ENCODE measurements at regions not wholly inside any gene's neighbourhood (a gene's known extent, or its start where the extent isn't known, plus 50 kb on each side); places are given as distances from the start of the nearest gene placed in this dataset.

GRCh38 chr4:66585767-66586166 is 915.5 kb upstream of the EPHA5 start:
- no peaks in the 10 kb centered on the region for H3K27me3 ChIP-seq (ENCODE audit: insufficient read depth)
- H3K79me2 ChIP-seq (ENCODE audit: insufficient read depth): no peaks in the 10 kb centered on the region
- no peak overlapping the region for H3K9ac ChIP-seq
- no peaks in the 10 kb centered on the region for H3F3A ChIP-seq (replicated peaks; ENCODE audit: insufficient read depth)
- ChIA-PET CTCF (no interaction called here), POLR2A (no interaction called here)
- DNase-seq: no peak
- no peaks in the 10 kb centered on the region for H3K36me3 ChIP-seq (replicated peaks in 1 of 2; ENCODE audit: control insufficient read depth in 1 of 2, insufficient read depth in 2 of 2, low read length in 1 of 2)
- no peaks in the 10 kb centered on the region for H4K20me1 ChIP-seq (ENCODE audit: insufficient read depth)
- whole genome bisulfite sequencing (ENCODE audit: low lambda C conversion rate): 13% methylated on average over 1 of the region's 1 CpG
- no peak overlapping the region for H3K4me3 ChIP-seq (ENCODE audit: low read depth in 2 of 2, low read length in 1 of 2)
- H3K9me3 ChIP-seq: no peaks in the 10 kb centered on the region
- no peaks in the 10 kb centered on the region for H3K4me1 ChIP-seq (ENCODE audit: control insufficient read depth in 1 of 2, insufficient read depth in 2 of 2, low read depth in 1 of 2, low read length in 1 of 2)
- no peak overlapping the region for H3K27ac ChIP-seq (ENCODE audit: low read depth in 2 of 2, low read length in 1 of 2)
- TF ChIP-seq SIN3A (IDR thresholded peaks at IDR 0.05; ENCODE audit: borderline replicate concordance, low read depth, low read length) (no peak), IRF3 (IDR thresholded peaks at IDR 0.05; ENCODE audit: low read depth, low read length) (no peak), TAF1 (IDR thresholded peaks at IDR 0.05; ENCODE audit: borderline replicate concordance, low read depth, low read length) (no peak), GABPA (IDR thresholded peaks at IDR 0.05; ENCODE audit: low read depth) (no peak), MEF2A (IDR thresholded peaks at IDR 0.05; ENCODE audit: borderline replicate concordance, low read depth) (no peak), RAD21 (IDR thresholded peaks at IDR 0.05; ENCODE audit: low read length) (no peak), CHD2 (IDR thresholded peaks at IDR 0.05; ENCODE audit: low read length, partially characterized antibody) (no peak), RFX5 (IDR thresholded peaks at IDR 0.05; ENCODE audit: low read length) (no peak), GATA2 (CRISPR knock-in tag; IDR thresholded peaks at IDR 0.05) (no peak)
- no peak overlapping the region for H3K4me2 ChIP-seq
- H3K9me2 ChIP-seq: no peaks in the 10 kb centered on the region
- H2AFZ ChIP-seq (ENCODE audit: low read depth): no peak overlapping the region

- Histone ChIP-seq H3K4me2 (no peak overlapping the region), H3K27ac (ENCODE audit: low read depth in 2 of 2, low read length in 1 of 2) (no peak overlapping the region), H4K20me1 (ENCODE audit: insufficient read depth) (no peaks in the 10 kb centered on the region), H3K36me3 (replicated peaks in 1 of 2; ENCODE audit: control insufficient read depth in 1 of 2, insufficient read depth in 2 of 2, low read length in 1 of 2) (no peaks in the 10 kb centered on the region), H3K9ac (no peak overlapping the region), H3K4me1 (ENCODE audit: control insufficient read depth in 1 of 2, insufficient read depth in 2 of 2, low read depth in 1 of 2, low read length in 1 of 2) (peaks cover 3 to 7% of the 10 kb centered on the region in 2 experiments; a peak in 2 of 4 replicates), H2AFZ (ENCODE audit: low read depth) (no peak overlapping the region), H3K4me3 (ENCODE audit: low read depth in 2 of 2, low read length in 1 of 2) (no peak overlapping the region), H3K27me3 (ENCODE audit: insufficient read depth) (no peaks in the 10 kb centered on the region), H3K79me2 (ENCODE audit: insufficient read depth) (no peaks in the 10 kb centered on the region), H3K9me3 (no peaks in the 10 kb centered on the region), H3K9me2 (no peaks in the 10 kb centered on the region), H3F3A (replicated peaks; ENCODE audit: insufficient read depth) (peaks cover 8% of the 10 kb centered on the region)
- WGBS (ENCODE audit: low lambda C conversion rate): 2% methylated on average over 2 of the region's 2 CpGs
- DNase-seq: no peak
- POLR2A ChIA-PET: no interaction called here
- CTCF ChIA-PET: no interaction called here
- no peak for TF ChIP-seq MAX (IDR thresholded peaks at IDR 0.05; ENCODE audit: low read depth)
- no peak for TF ChIP-seq FOXM1 (IDR thresholded peaks at IDR 0.05; ENCODE audit: low read depth)
- no peak for TF ChIP-seq NFIC (IDR thresholded peaks at IDR 0.05; ENCODE audit: borderline replicate concordance)
- TF ChIP-seq TCF12 (IDR thresholded peaks at IDR 0.05): no peak
- TF ChIP-seq USF1 (IDR thresholded peaks at IDR 0.05; ENCODE audit: borderline replicate concordance, low read depth): no peak
- TF ChIP-seq ELF1 (IDR thresholded peaks at IDR 0.05): no peak
- TF ChIP-seq FOXJ3 (CRISPR knock-in tag; IDR thresholded peaks at IDR 0.05): no peak
- no peak for TF ChIP-seq CHD2 (IDR thresholded peaks at IDR 0.05; ENCODE audit: low read length, partially characterized antibody)
- no peak for TF ChIP-seq USF2 (IDR thresholded peaks at IDR 0.05; ENCODE audit: borderline replicate concordance, low read depth, low read length)
- TF ChIP-seq GABPA (IDR thresholded peaks at IDR 0.05; ENCODE audit: low read depth): no peak
- no peak for TF ChIP-seq IRF3 (IDR thresholded peaks at IDR 0.05; ENCODE audit: low read depth, low read length)
- TF ChIP-seq FOSL2 (IDR thresholded peaks at IDR 0.05; ENCODE audit: borderline replicate concordance, low read depth): no peak
- TF ChIP-seq RFX5 (IDR thresholded peaks at IDR 0.05; ENCODE audit: low read length): no peak
- TF ChIP-seq SIN3A (IDR thresholded peaks at IDR 0.05; ENCODE audit: borderline replicate concordance, low read depth, low read length): no peak
- no peak for TF ChIP-seq ZBTB33 (IDR thresholded peaks at IDR 0.05; ENCODE audit: borderline replicate concordance, low read depth)
- no peak for TF ChIP-seq TEAD4 (IDR thresholded peaks at IDR 0.05; ENCODE audit: borderline replicate concordance, insufficient read depth)
- TF ChIP-seq PBX3 (IDR thresholded peaks at IDR 0.05): no peak
These were observed 907.6 kb upstream of the EPHA5 start for GRCh38 chr4:66577922-66578321.

Data from SK-N-SH (cell line).